ENCODE measurements at regions not wholly inside any gene's neighbourhood (a gene's known extent, or its start where the extent isn't known, plus 50 kb on each side); places are given as distances from the start of the nearest gene placed in this dataset.

GRCh38 chr3:74520895-74521294, 93.6 kb downstream of the CNTN3 start:
- intact Hi-C loops (cut with micrococcal nuclease; ENCODE audit: unreplicated experiment): loop anchor here (1.0 kb wide), 1 partner anchor 25 kb away; no protein-coding TSS in a partner anchor
- DNase-seq: no peak
- Mint-ChIP-seq H3K4me3 (ENCODE audit: unreplicated experiment) (no peak overlapping the region), H3K27me3 (ENCODE audit: insufficient read depth, unreplicated experiment) (no peaks in the 10 kb centered on the region), H3K27ac (ENCODE audit: unreplicated experiment) (no peak overlapping the region), H3K4me1 (ENCODE audit: low read depth, unreplicated experiment) (no peaks in the 10 kb centered on the region), H3K9me3 (ENCODE audit: unreplicated experiment) (no peaks in the 10 kb centered on the region), H3K36me3 (ENCODE audit: insufficient read depth, unreplicated experiment) (no peaks in the 10 kb centered on the region)
- Histone ChIP-seq H3K27me3 (replicated peaks; ENCODE audit: control insufficient read depth, insufficient read depth, low read length) (no peaks in the 10 kb centered on the region), H3K36me3 (ENCODE audit: control insufficient read depth, insufficient read depth, low read length) (no peaks in the 10 kb centered on the region), H3K4me3 (ENCODE audit: low read depth, low read length) (no peak overlapping the region), H3K9me3 (no peaks in the 10 kb centered on the region), H3K4me1 (no peaks in the 10 kb centered on the region)
- ChIA-PET CTCF (no interaction called here), POLR2A (no interaction called here)
- no peak for TF ChIP-seq CTCF (IDR thresholded peaks at IDR 0.05; ENCODE audit: insufficient read depth in 1 of 2, low read depth in 1 of 2, low read length in 1 of 2, severe bottlenecking in 1 of 2, unreplicated experiment in 1 of 2)
- BruUV-seq (replicated peaks): no TSS peak

GRCh38 chr3:74518610-74519009, 95.8 kb downstream of the CNTN3 start:
- no peak overlapping the region for H3K27ac Mint-ChIP-seq (ENCODE audit: unreplicated experiment)
- H3K4me1 ChIP-seq: no peaks in the 10 kb centered on the region
- intact Hi-C loops (cut with micrococcal nuclease; ENCODE audit: unreplicated experiment): no loop called here
- H3K27me3 Mint-ChIP-seq (ENCODE audit: insufficient read depth, unreplicated experiment): no peaks in the 10 kb centered on the region
- no peak for DNase-seq
- H3K4me3 ChIP-seq (ENCODE audit: low read depth, low read length): no peak overlapping the region
- no peak for TF ChIP-seq CTCF (IDR thresholded peaks at IDR 0.05; ENCODE audit: insufficient read depth in 1 of 2, low read depth in 1 of 2, low read length in 1 of 2, severe bottlenecking in 1 of 2, unreplicated experiment in 1 of 2)
- ChIA-PET CTCF (no interaction called here), POLR2A (no interaction called here)
- no peaks in the 10 kb centered on the region for H3K4me1 Mint-ChIP-seq (ENCODE audit: low read depth, unreplicated experiment)
- no TSS peak for BruUV-seq (replicated peaks)
- H3K9me3 Mint-ChIP-seq (ENCODE audit: unreplicated experiment): no peaks in the 10 kb centered on the region
- no peaks in the 10 kb centered on the region for H3K9me3 ChIP-seq
- no peak overlapping the region for H3K4me3 Mint-ChIP-seq (ENCODE audit: unreplicated experiment)
- no peaks in the 10 kb centered on the region for H3K36me3 Mint-ChIP-seq (ENCODE audit: insufficient read depth, unreplicated experiment)
- no peaks in the 10 kb centered on the region for H3K36me3 ChIP-seq (ENCODE audit: control insufficient read depth, insufficient read depth, low read length)
- H3K27me3 ChIP-seq (replicated peaks; ENCODE audit: control insufficient read depth, insufficient read depth, low read length): no peaks in the 10 kb centered on the region

DNA sequence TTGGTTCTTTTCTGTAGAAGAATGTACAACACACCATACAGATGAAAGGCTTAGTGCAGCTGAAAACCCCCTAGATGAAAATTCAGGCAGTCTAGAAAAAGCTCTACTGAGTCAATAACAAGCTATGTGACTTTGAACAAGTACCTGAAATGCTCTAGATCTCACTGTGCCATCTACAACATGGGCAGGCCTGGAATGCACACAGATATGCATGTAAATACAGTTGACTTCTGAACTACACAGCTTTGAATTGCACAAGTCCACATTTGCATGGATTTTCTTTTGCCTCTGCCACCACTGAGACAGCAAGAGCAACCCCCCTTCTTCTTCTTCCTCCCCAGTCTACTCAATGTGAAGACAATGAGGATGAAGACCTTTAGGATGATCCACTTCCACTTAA, 98.4 kb downstream of the CNTN3 start:
- H3K4me3 Mint-ChIP-seq (ENCODE audit: unreplicated experiment): no peak overlapping the region
- H3K27me3 Mint-ChIP-seq (ENCODE audit: insufficient read depth, unreplicated experiment): no peaks in the 10 kb centered on the region
- no peak overlapping the region for H3K27ac Mint-ChIP-seq (ENCODE audit: unreplicated experiment)
- no peaks in the 10 kb centered on the region for H3K36me3 Mint-ChIP-seq (ENCODE audit: insufficient read depth, unreplicated experiment)
- no peak for DNase-seq
- intact Hi-C loops (cut with micrococcal nuclease; ENCODE audit: unreplicated experiment): no loop called here
- H3K4me1 Mint-ChIP-seq (ENCODE audit: low read depth, unreplicated experiment): no peaks in the 10 kb centered on the region
- POLR2A ChIA-PET: no interaction called here
- no peaks in the 10 kb centered on the region for H3K4me1 ChIP-seq
- H3K27me3 ChIP-seq (replicated peaks; ENCODE audit: control insufficient read depth, insufficient read depth, low read length): no peaks in the 10 kb centered on the region
- CTCF ChIA-PET: no interaction called here
- no peaks in the 10 kb centered on the region for H3K9me3 ChIP-seq
- no TSS peak for BruUV-seq (replicated peaks)
- H3K9me3 Mint-ChIP-seq (ENCODE audit: unreplicated experiment): no peaks in the 10 kb centered on the region
- H3K36me3 ChIP-seq (ENCODE audit: control insufficient read depth, insufficient read depth, low read length): no peaks in the 10 kb centered on the region
- no peak overlapping the region for H3K4me3 ChIP-seq (ENCODE audit: low read depth, low read length)
- no peak for TF ChIP-seq CTCF (IDR thresholded peaks at IDR 0.05; ENCODE audit: insufficient read depth in 1 of 2, low read depth in 1 of 2, low read length in 1 of 2, severe bottlenecking in 1 of 2, unreplicated experiment in 1 of 2)

All from Caco-2 (cell line).